BE2C (cell line): ENCODE measurements at regions not wholly inside any gene's neighbourhood (a gene's known extent, or its start where the extent isn't known, plus 50 kb on each side); places are given as distances from the start of the nearest gene placed in this dataset.

Experiments
- DNase-seq: peaks from one replicate; pipeline ENCODE4 v3.0.0-alpha.2; 2020
- H3K27me3 ChIP-seq: fragments of 250-450 bp; sonication (Bioruptor Pico); 2 replicates; pipeline ENCODE4 v1.5.1; 2020; ENCODE audit warnings: mild to moderate bottlenecking
- H3K36me3 ChIP-seq: fragments of 250-450 bp; sonication (Bioruptor Pico); 2 replicates; pipeline ENCODE4 v1.5.1; 2020; ENCODE audit warnings: mild to moderate bottlenecking
- H3K4me1 ChIP-seq: fragments of 250-450 bp; sonication (Bioruptor Pico); 2 replicates; pipeline ENCODE4 v1.5.1; 2020
- H3K4me3 ChIP-seq: 2 replicates; pipeline ENCODE4 v1.5.1; 2011; ENCODE audit warnings: low read depth, low read length
- H3K9me3 ChIP-seq: fragments of 250-450 bp; sonication (Bioruptor Pico); 2 replicates; pipeline ENCODE4 v1.5.1; 2020
- CTCF ChIP-seq: IDR thresholded peaks from 2 replicates; pipeline ENCODE4 v1.5.1; 2012; ENCODE audit warnings: mild to moderate bottlenecking, low read depth, low read length

- H3K9me3 ChIP-seq = no peaks in the 10 kb centered on the region
- TF ChIP-seq CTCF = no peak
- H3K27me3 ChIP-seq = no peaks in the 10 kb centered on the region
- H3K4me1 ChIP-seq = no peaks in the 10 kb centered on the region
- no peak for DNase-seq
- H3K4me3 ChIP-seq = no peak overlapping the region
- no peaks in the 10 kb centered on the region for H3K36me3 ChIP-seq
These were observed 181.4 kb upstream of the GPR26 start for GRCh38 chr10:123484722-123485121.

- Histone ChIP-seq H3K9me3 (no peaks in the 10 kb centered on the region), H3K27me3 (no peaks in the 10 kb centered on the region), H3K36me3 (no peaks in the 10 kb centered on the region), H3K4me3 (no peak overlapping the region), H3K4me1 (no peaks in the 10 kb centered on the region)
- no peak for DNase-seq
- no peak for TF ChIP-seq CTCF
These were observed 180.7 kb upstream of the GPR26 start for GRCh38 chr10:123485341-123485960.

GRCh38 chr10:123488436-123488835 lies 177.7 kb upstream of the GPR26 start:
- Histone ChIP-seq H3K4me1 (no peaks in the 10 kb centered on the region), H3K36me3 (no peaks in the 10 kb centered on the region), H3K4me3 (no peak overlapping the region), H3K27me3 (no peaks in the 10 kb centered on the region), H3K9me3 (no peaks in the 10 kb centered on the region)
- no peak for DNase-seq
- TF ChIP-seq CTCF = no peak

DNA sequence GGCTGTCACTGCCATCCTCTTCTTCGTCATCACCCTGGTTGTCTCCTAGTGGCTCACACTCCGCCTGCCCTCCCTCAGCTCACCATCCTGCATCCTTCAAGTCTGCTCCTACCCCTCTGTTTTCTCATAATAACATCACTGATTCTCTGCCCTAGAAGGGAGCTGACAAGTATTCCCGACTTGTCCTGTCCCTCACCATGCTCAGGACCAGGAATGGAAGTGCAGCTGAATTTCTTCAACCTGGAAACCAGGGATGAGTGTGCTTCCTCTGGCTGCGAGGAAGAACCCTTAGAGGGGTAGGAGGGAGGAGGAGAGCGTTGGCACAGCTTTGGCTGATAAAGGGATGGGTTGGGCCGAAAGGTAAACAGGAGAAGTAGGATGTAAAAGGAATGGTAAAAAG lies 174.8 kb upstream of the GPR26 start:
- H3K9me3 ChIP-seq = no peaks in the 10 kb centered on the region
- TF ChIP-seq CTCF = no peak
- no peaks in the 10 kb centered on the region for H3K27me3 ChIP-seq
- no peaks in the 10 kb centered on the region for H3K36me3 ChIP-seq
- no peaks in the 10 kb centered on the region for H3K4me1 ChIP-seq
- DNase-seq = no peak
- no peak overlapping the region for H3K4me3 ChIP-seq

DNA sequence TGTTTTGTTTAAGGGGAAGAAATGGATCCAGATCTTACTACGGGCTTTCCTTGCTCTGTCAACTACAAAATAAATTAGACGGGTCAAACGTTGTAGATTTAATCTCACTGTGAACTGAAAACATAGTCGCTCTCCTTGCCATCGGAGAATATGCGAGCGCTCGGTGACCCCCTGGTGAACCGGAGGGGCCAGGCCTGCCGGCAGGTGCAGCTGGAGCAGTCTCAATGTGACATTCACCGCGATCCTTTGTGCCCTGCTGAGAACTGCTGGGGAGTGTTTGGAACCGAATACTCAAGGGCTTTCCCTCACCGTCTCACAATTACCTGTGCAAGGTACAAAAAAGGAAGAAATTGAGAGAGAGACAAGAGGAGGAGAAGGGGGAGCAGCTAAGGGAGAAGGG lies 174.1 kb upstream of the GPR26 start:
- TF ChIP-seq CTCF = no peak
- H3K4me3 ChIP-seq = no peak overlapping the region
- no peaks in the 10 kb centered on the region for H3K9me3 ChIP-seq
- no peak for DNase-seq
- H3K36me3 ChIP-seq = no peaks in the 10 kb centered on the region
- no peaks in the 10 kb centered on the region for H3K4me1 ChIP-seq
- H3K27me3 ChIP-seq = no peaks in the 10 kb centered on the region

DNA sequence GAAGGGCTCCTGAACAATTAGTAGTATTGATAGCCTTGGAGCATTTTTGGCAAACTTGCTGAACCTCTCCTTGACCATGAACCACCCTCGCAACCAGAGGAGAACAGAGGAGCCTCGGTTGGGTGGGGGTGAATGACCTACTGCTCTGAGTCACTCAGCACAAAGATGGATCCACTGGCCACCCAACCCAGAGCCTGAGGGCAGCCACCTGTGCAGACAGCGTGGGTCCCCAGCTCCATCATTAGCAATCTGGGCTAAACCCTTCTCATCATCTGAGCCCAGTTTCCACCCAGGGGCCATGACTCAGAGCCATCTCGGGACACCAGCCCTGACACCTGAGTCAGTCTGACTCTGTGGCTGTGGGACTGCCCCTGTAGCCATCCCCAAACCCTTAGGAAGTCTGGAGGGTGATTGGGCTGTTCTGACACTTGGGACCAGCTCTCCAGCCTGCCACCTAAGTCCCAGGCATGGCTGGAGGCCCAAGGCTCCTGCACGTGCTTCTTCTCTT lies 171.8 kb upstream of the GPR26 start:
- no peak for DNase-seq
- Histone ChIP-seq H3K4me1 (no peaks in the 10 kb centered on the region), H3K9me3 (no peaks in the 10 kb centered on the region), H3K36me3 (no peaks in the 10 kb centered on the region), H3K27me3 (peaks cover 9% of the 10 kb centered on the region), H3K4me3 (no peak overlapping the region)
- TF ChIP-seq CTCF = no peak
